Activated CD8-positive, alpha-beta memory T cell treated with anti-CD3 and anti-CD28 coated beads, Interleukin-2, amount 50 U/mL, for 1 hour (primary cell): ENCODE measurements at regions not wholly inside any gene's neighbourhood (a gene's known extent, or its start where the extent isn't known, plus 50 kb on each side); places are given as distances from the start of the nearest gene placed in this dataset.
"Not testable (repeated sequence)": the region's sequence is repeated elsewhere in the genome, so short reads cannot be mapped to it uniquely, and the experiment has no call there.

Experiments used
- DNase-seq: peaks from one replicate; pipeline ENCODE4 v3.0.0-alpha.2; 2020; ENCODE audit errors: extremely low read depth

- no peak for DNase-seq
These were observed 236.9 kb upstream of the SFSWAP start for GRCh38 chr12:131473741-131474709.

- DNase-seq, result not testable (repeated sequence)
These were observed 235.9 kb upstream of the SFSWAP start for GRCh38 chr12:131475012-131475411.

- DNase-seq, result no peak
These were observed 233.3 kb upstream of the SFSWAP start for GRCh38 chr12:131477613-131478012.

GRCh38 chr12:131478468-131478867 lies 232.4 kb upstream of the SFSWAP start:
- DNase-seq, result no peak

GRCh38 chr12:131482199-131482598 lies 228.7 kb upstream of the SFSWAP start:
- DNase-seq, result no peak

GRCh38 chr12:131482686-131483085 lies 228.2 kb upstream of the SFSWAP start:
- DNase-seq, result no peak

- DNase-seq, result no peak
These were observed 224.2 kb upstream of the SFSWAP start for GRCh38 chr12:131486451-131487230.

- no peak for DNase-seq
These were observed 223.3 kb upstream of the SFSWAP start for GRCh38 chr12:131487388-131488124.

GRCh38 chr12:131489718-131490117 lies 221.2 kb upstream of the SFSWAP start:
- DNase-seq, result no peak

- no peak for DNase-seq
These were observed 219.7 kb upstream of the SFSWAP start for GRCh38 chr12:131491155-131491554.

- DNase-seq, result no peak
These were observed 218.9 kb upstream of the SFSWAP start for GRCh38 chr12:131491916-131492490.

- DNase-seq, result no peak
These were observed 217.6 kb upstream of the SFSWAP start for GRCh38 chr12:131493068-131493826.

- DNase-seq, result no peak
These were observed 216.7 kb upstream of the SFSWAP start for GRCh38 chr12:131494216-131494615.

GRCh38 chr12:131494741-131495524 lies 216.0 kb upstream of the SFSWAP start:
- no peak for DNase-seq

GRCh38 chr12:131497966-131498365 lies 212.9 kb upstream of the SFSWAP start:
- no peak for DNase-seq

GRCh38 chr12:131499160-131499863 lies 211.6 kb upstream of the SFSWAP start:
- DNase-seq, result no peak

- DNase-seq, result no peak
These were observed 211.1 kb upstream of the SFSWAP start for GRCh38 chr12:131499864-131500190.

- DNase-seq, result no peak
These were observed 210.3 kb upstream of the SFSWAP start for GRCh38 chr12:131500564-131500963.

GRCh38 chr12:131505561-131505960 lies 205.3 kb upstream of the SFSWAP start:
- no peak for DNase-seq

GRCh38 chr12:131506426-131506825 lies 204.5 kb upstream of the SFSWAP start:
- no peak for DNase-seq
